Esophagus mucosa (tissue), 1 donor: ENCODE measurements at regions not wholly inside any gene's neighbourhood (a gene's known extent, or its start where the extent isn't known, plus 50 kb on each side); places are given as distances from the start of the nearest gene placed in this dataset.

Experiments
- ATAC-seq: fragments of 200-7000 bp; cut with Tn5 transposase; one replicate; pipeline ENCODE4 v1.9.1; 2020
- donor health status: DM: yes; HTN: yes; CAD: no.

- ATAC-seq, result no peak
Measured at GRCh38 chr2:138997856-138998517, 217.8 kb upstream of the NXPH2 start.

DNA sequence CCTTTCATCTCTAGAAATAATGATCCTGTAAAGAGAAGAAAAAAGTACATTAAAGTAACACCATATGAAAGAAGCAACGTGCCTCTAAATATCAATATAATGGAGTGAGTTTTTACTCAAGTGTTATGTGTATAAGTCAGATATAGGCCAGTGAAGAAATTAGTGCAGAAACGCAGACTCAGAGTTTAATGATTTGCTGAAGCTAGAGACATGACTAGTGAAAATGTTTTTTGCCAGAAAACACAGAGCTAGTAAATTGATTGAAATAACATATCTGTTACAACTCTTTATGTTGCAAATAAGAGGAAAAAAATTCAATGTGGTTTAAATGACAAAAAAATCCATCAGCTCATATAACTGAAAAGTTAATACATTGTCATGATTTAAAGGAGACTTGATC lies 217.2 kb upstream of the NXPH2 start:
- ATAC-seq, result no peak

- no peak for ATAC-seq
Measured at GRCh38 chr2:138994502-138994901, 214.3 kb upstream of the NXPH2 start.

GRCh38 chr2:138985881-138986280 lies 205.7 kb upstream of the NXPH2 start:
- no peak for ATAC-seq

- no peak for ATAC-seq
Measured at GRCh38 chr2:138979131-138979785, 199.1 kb upstream of the NXPH2 start.

DNA sequence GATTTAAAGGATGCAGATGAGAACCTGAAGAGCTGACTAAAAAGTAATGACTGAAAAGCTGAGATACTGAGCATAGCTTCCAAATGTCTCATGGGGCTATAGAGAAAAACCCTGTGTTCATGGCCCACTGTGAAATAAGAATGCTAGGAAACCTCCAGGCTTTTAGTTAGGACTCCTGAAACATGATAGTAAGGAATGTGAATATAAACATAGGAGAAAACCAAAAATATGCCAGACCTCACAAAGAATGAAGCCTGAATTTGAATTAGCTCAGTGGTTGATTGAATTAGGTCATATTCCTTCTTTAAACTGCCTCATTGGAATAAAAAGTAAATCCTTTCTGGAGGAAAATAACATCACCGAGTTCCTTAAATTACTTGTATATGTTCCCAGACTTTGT lies 194.5 kb upstream of the NXPH2 start:
- ATAC-seq, result no peak

DNA sequence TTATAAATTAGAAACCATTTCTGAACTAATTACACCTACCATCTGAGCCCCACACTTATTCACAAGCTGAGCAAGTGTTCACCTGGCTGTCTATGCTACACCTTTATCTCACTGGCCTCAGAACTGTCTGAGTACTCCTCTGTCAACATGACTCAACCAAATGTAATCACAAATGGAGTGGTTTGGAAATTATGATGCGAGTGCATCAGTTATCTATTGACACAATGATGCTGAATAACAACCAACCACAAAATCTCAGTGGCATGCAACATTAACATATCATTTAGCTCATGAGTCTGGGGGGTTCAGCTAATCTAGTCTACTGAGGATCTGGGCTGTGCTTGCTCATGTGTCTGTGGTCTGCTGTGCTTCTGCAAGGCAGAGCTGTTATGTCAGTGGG lies 184.2 kb upstream of the NXPH2 start:
- no peak for ATAC-seq

GRCh38 chr2:138962686-138963085 lies 182.5 kb upstream of the NXPH2 start:
- ATAC-seq, result no peak

- ATAC-seq, result no peak
Measured at GRCh38 chr2:138960191-138960590, 180.0 kb upstream of the NXPH2 start.

- no peak for ATAC-seq
Measured at GRCh38 chr2:138959031-138959430, 178.8 kb upstream of the NXPH2 start.

GRCh38 chr2:138956116-138956515 lies 175.9 kb upstream of the NXPH2 start:
- ATAC-seq, result no peak

DNA sequence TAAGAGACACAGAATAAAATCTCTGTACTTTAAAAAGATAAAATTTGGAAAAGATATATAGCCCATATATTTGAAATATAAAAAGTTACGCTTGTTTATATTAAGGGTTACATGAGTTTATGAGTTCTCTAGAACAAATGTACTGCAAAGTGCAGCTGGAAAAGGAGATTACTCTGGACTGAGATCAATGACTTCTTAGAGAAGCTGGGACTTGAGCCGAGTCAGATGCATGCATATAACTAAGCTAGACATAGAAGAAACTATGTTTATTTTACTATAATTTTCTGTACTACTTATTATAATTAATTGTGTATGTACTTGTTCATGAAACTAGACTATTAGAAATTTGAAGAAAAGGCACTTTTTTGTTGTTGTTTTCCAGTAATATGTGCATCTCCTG lies 170.3 kb upstream of the NXPH2 start:
- ATAC-seq, result no peak

- ATAC-seq, result no peak
Measured at GRCh38 chr2:138949517-138949916, 169.3 kb upstream of the NXPH2 start.

DNA sequence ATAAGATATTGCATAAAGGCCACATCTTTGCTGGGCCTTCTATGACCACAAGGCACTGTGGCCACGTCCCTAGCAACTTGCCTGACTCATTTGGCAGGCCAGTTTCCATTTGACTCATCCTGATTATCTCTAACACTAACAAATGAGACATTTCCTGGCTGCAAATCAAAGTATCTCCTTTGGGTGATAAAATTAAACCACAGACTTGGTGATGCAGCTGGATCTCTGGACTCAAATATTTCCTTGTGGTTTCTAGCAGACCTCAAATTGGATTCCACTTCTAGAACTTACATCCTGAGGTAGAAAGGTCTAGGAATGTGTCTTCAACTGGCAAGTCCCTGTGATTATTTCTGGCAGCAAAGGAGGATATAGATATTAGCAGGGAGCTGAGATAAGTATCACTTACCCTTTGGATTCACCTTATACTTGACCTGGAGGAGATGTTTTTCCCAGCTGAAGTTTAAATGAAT lies 167.9 kb upstream of the NXPH2 start:
- no peak for ATAC-seq

- ATAC-seq, result no peak
Measured at GRCh38 chr2:138943470-138943869, 163.3 kb upstream of the NXPH2 start.

DNA sequence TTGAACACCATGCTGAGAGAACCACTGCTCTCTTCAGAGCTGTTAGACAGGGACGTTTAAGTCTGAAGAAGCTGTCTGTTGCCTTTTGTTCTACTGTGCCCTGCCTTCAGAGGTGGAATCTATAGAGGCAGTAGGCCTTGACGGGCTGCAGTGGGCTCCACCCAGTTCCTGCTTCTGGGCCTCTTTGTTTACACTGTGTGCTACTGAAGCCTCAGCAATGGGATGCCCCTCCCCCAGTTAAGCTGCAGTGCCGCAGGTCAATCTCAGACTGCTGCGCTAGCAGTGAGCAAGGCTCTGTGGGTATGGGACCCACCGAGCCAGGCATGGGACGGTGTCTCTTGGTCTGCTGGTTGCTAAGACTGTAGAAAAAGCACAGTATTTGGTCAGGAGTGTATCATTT lies 162.3 kb upstream of the NXPH2 start:
- ATAC-seq, result no peak

DNA sequence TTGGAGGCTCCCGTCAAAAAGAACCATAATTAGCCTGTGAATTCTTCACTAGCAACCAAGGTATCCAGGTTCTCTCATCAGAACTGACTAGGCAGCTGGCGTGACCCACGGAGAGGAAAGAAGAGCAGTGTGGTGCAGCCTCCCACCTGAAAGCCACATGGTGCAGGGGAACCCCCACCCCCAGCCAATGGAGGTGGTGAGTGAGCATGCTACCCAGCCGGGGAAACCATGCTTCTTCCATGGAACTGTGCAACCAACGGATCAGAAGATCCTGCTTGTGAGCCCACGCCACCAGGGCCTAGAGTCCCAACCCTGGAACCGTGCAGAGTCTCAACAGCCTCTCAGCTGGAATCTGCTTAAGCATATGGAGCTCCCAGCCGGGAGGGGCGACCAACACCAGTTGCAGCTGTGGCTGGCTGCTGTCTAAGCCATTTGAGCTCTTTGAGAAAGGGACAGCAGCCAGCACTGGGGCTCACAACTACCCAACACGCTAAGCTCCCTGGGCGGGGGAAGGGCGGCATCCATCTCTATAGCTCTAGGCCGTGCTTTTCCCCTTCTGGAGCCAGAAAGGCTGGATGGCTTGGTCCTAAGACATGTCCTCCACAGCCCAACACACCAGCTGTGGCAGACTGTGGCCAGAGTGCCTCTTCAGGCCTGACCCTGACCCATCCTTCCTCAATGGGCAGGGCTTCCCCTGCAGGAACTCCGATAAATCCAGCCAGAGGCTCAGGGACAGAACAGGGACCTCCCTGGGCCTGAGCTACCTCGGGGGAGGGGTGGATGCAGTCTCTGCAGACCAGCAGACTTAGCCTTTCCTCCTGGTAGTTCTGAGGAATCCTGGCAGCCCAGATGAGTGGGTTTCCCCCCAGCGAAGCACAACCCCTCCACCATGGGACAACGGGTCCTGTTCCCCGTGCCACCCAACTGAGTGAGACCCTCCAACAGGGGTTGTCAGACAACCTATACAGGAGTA lies 151.4 kb upstream of the NXPH2 start:
- no peak for ATAC-seq

DNA sequence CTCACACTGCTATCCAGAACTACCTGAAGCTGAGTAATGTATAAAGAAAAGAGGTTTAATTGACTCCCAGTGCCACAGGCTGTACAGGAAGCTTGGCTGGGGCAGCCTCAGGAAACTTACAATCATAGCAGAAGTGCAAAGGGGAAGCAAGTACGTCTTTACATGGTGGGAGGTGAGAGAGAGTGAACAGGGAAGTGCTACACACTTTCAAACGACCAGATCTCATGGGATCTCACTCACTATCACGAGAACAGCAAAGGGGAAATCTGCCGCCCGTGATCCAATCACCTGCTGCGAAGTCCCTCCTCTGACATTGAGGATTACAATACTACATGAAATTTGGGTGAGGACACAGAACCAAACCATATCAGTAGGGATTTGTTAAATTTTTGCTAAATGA lies 150.4 kb upstream of the NXPH2 start:
- ATAC-seq, result no peak

DNA sequence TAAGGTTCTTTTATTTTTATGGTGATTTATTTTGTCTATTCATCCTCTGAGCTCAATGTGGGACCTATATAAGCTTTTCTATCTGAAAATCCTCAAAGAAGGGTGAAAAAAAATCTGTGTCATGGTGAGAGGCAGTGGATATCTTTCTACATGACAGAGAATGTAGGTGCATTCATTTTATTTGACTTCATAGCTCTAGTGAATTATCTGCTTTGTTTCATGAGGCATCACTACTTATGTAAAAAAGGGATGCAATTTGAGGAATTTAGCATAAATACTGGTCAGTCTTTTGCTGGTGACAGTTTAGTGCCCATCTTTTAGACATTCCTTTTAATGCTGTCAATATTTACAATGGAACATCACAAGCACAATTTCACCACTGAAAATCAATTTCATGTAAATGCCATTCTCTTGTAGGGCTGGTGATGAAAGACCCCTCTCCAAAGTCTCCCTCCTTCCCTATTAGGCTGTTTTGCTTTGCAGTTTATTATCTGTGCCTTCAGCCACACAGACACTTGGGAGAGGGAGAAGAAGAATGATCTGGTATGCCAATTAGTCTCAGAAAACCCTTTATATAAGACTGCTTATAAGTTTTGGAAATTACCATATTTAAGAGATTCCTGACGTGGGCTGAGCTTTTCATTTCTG lies 148.3 kb upstream of the NXPH2 start:
- ATAC-seq, result no peak

DNA sequence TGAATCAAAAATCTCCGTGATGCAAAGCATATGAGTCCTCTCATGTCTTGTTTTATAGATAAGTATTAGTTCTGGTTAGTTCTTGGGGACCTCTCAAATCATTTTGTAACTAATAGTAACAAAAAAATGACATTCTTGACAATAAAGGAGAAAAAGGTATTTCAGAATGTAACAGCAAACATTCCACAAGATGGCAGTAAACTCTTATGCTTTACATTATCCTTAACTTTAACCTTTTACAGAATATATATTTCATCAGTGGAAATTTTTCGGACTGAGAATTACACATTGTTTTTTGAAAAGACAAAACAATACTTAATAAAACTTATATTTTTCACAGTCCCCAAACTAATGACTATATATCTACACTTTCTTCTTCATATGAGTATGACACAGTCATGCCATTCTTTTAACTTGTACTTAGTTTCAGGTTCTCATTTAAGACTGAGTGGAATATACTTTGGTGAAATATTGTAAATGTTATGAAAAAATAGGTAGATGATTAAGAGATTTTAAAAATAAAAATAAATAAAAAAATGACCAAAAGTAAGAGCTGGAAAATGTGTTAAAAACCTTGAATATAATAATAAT lies 142.9 kb upstream of the NXPH2 start:
- ATAC-seq, result no peak

GRCh38 chr2:138919120-138919747 lies 139.0 kb upstream of the NXPH2 start:
- no peak for ATAC-seq

- ATAC-seq, result no peak
Measured at GRCh38 chr2:138910427-138910826, 130.2 kb upstream of the NXPH2 start.
